ENCODE measurements at regions not wholly inside any gene's neighbourhood (a gene's known extent, or its start where the extent isn't known, plus 50 kb on each side); places are given as distances from the start of the nearest gene placed in this dataset.
"Not testable (repeated sequence)": the region's sequence is repeated elsewhere in the genome, so short reads cannot be mapped to it uniquely, and the experiment has no call there.

DNA sequence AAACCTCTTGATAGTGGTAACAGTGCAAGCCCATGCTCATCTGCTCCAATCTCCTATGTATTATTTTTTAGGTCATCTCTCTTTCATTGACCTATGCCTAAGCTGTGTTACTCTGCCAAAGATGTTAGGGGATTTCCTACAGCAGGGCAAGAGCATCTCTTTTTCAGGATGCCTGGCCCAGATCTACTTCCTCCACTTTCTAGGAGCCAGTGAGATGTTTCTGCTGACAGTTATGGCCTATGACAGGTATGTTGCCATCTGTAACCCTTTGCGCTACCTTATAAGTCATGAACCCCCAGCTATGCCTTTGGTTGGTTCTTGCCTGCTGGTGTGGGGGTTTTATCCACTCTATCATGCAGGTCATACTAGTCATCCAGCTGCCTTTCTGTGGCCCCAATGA, 168.9 kb upstream of the POTEB3 start:
- H3K18ac ChIP-seq (ENCODE audit: insufficient read length, low read depth, low read length); H3K79me2 ChIP-seq (ENCODE audit: insufficient read depth, low read length); H3K9me3 ChIP-seq (ENCODE audit: control insufficient read depth, low read depth, low read length); H3K23me2 ChIP-seq (ENCODE audit: insufficient read length, low read depth, low read length, poor library complexity, severe bottlenecking); H3K56ac ChIP-seq (ENCODE audit: insufficient read length, low read depth, low read length); H2AK5ac ChIP-seq (ENCODE audit: insufficient read length, low read length); H3K27me3 ChIP-seq (ENCODE audit: insufficient read depth, low read length); H4K91ac ChIP-seq (ENCODE audit: insufficient read length, low read depth, low read length); H3K14ac ChIP-seq (ENCODE audit: insufficient read depth, low read length); H3K4me3 Mint-ChIP-seq; H2BK120ac ChIP-seq (ENCODE audit: low read depth, low read length, poor library complexity, severe bottlenecking); H2BK20ac ChIP-seq (ENCODE audit: low read depth, low read length, poor library complexity, severe bottlenecking); DNase-seq; H4K5ac ChIP-seq (ENCODE audit: insufficient read length, low read depth, low read length); H2BK5ac ChIP-seq (ENCODE audit: insufficient read length, low read length); H3K23ac ChIP-seq (ENCODE audit: insufficient read length, low read depth, low read length); H2AFZ ChIP-seq (ENCODE audit: low read length); H3K27ac ChIP-seq (ENCODE audit: insufficient read length, low read depth, low read length); H3K4ac ChIP-seq (ENCODE audit: low read depth, low read length); H3K9ac ChIP-seq (ENCODE audit: extremely low read depth, insufficient read length, low read length); H2BK15ac ChIP-seq (ENCODE audit: low read depth, low read length); H3K4me1 ChIP-seq (ENCODE audit: insufficient read depth, low read length); H4K8ac ChIP-seq (replicated peaks; ENCODE audit: insufficient read length, low read depth, low read length); H4K20me1 ChIP-seq (ENCODE audit: control insufficient read depth, insufficient read depth, insufficient read length); H3K36me3 Mint-ChIP-seq (ENCODE audit: insufficient read depth in 1 of 3, low read depth in 3 of 3); H3K27me3 Mint-ChIP-seq (ENCODE audit: low read depth); H3K4me2 ChIP-seq (ENCODE audit: insufficient read depth, insufficient read length, low read length); H2BK12ac ChIP-seq (ENCODE audit: insufficient read length, low read depth, low read length); H3K27ac Mint-ChIP-seq; H3K4me1 Mint-ChIP-seq; H3K79me1 ChIP-seq (ENCODE audit: insufficient read depth, low read depth, low read length, poor library complexity, severe bottlenecking); H3T11ph ChIP-seq (ENCODE audit: low read length): not testable (repeated sequence)
- peaks cover 9 to 10% of the 10 kb centered on the region in 2 experiments for H3K9me3 Mint-ChIP-seq
- WGBS (ENCODE audit: extremely low coverage, insufficient read length, low lambda C conversion rate): no CpG with 5 or more reads among the region's 1 CpG

DNA sequence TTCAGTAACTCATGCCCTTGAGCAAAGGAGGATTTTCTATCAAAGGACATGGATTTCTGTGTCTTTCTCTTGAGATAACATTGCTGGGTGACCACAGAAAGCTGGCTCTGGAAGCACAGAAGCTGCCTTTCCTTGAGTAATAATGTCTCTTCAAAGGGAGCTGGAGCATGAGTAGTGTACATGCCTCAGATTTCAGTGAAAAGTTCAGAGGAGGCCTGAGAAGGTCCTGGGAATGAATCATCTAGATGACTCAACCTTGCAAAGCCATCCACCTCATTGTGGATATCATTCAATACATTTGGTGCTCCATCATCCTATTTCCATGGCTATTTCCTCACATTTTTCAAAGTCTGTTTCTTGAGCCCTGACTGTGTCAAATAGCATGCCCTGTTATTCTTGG, 125.1 kb upstream of the POTEB3 start:
- H3K56ac ChIP-seq (ENCODE audit: insufficient read length, low read depth, low read length); H2BK120ac ChIP-seq (ENCODE audit: low read depth, low read length, poor library complexity, severe bottlenecking); H3K9ac ChIP-seq (ENCODE audit: extremely low read depth, insufficient read length, low read length); H3K4ac ChIP-seq (ENCODE audit: low read depth, low read length); H3K27me3 Mint-ChIP-seq (ENCODE audit: low read depth); DNase-seq; H3K14ac ChIP-seq (ENCODE audit: insufficient read depth, low read length); H3K27ac ChIP-seq (ENCODE audit: insufficient read length, low read depth, low read length); H4K8ac ChIP-seq (replicated peaks; ENCODE audit: insufficient read length, low read depth, low read length); H4K5ac ChIP-seq (ENCODE audit: insufficient read length, low read depth, low read length); H2BK5ac ChIP-seq (ENCODE audit: insufficient read length, low read length); H2AK5ac ChIP-seq (ENCODE audit: insufficient read length, low read length); H3K27ac Mint-ChIP-seq; H3K23me2 ChIP-seq (ENCODE audit: insufficient read length, low read depth, low read length, poor library complexity, severe bottlenecking); H4K20me1 ChIP-seq (ENCODE audit: control insufficient read depth, insufficient read depth, insufficient read length); H2BK20ac ChIP-seq (ENCODE audit: low read depth, low read length, poor library complexity, severe bottlenecking); H3T11ph ChIP-seq (ENCODE audit: low read length); H3K4me1 Mint-ChIP-seq; H3K36me3 Mint-ChIP-seq (ENCODE audit: insufficient read depth in 1 of 3, low read depth in 3 of 3); H3K4me3 Mint-ChIP-seq; H3K23ac ChIP-seq (ENCODE audit: insufficient read length, low read depth, low read length); H2AFZ ChIP-seq (ENCODE audit: low read length); H3K79me1 ChIP-seq (ENCODE audit: insufficient read depth, low read depth, low read length, poor library complexity, severe bottlenecking); H3K18ac ChIP-seq (ENCODE audit: insufficient read length, low read depth, low read length); H3K79me2 ChIP-seq (ENCODE audit: insufficient read depth, low read length); H4K91ac ChIP-seq (ENCODE audit: insufficient read length, low read depth, low read length); H2BK12ac ChIP-seq (ENCODE audit: insufficient read length, low read depth, low read length); H3K4me1 ChIP-seq (ENCODE audit: insufficient read depth, low read length); H3K9me3 Mint-ChIP-seq; H3K9me3 ChIP-seq (ENCODE audit: control insufficient read depth, low read depth, low read length); H3K4me2 ChIP-seq (ENCODE audit: insufficient read depth, insufficient read length, low read length); H2BK15ac ChIP-seq (ENCODE audit: low read depth, low read length); H3K27me3 ChIP-seq (ENCODE audit: insufficient read depth, low read length): not testable (repeated sequence)

DNA sequence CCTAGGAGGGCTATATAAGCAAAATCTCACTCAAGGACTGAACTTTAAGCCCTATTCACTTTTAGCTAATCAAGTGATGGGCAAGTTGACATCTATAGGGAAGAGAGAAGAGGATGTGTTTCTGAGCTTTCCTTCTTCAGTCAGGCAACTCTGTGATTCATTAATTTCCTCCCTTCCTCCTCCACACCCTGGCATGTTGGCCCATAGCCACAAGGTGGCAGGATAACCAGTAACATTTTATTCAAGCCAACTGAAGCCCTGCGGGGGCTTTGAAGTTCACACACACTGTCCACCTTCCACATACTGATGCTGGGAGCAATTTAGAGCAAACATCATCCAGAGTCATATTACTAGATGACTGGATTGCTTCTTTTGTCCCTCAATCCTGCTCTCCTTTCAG, 111.5 kb upstream of the POTEB3 start:
- H2BK15ac ChIP-seq (ENCODE audit: low read depth, low read length); H3K4me3 Mint-ChIP-seq; H3K9ac ChIP-seq (ENCODE audit: extremely low read depth, insufficient read length, low read length); H4K91ac ChIP-seq (ENCODE audit: insufficient read length, low read depth, low read length); H2AFZ ChIP-seq (ENCODE audit: low read length); H3K4me2 ChIP-seq (ENCODE audit: insufficient read depth, insufficient read length, low read length); H3K4me1 Mint-ChIP-seq; H2BK20ac ChIP-seq (ENCODE audit: low read depth, low read length, poor library complexity, severe bottlenecking); H4K20me1 ChIP-seq (ENCODE audit: control insufficient read depth, insufficient read depth, insufficient read length); H3K36me3 Mint-ChIP-seq (ENCODE audit: insufficient read depth in 1 of 3, low read depth in 3 of 3); H3K23ac ChIP-seq (ENCODE audit: insufficient read length, low read depth, low read length); H3K27ac ChIP-seq (ENCODE audit: insufficient read length, low read depth, low read length); H4K8ac ChIP-seq (replicated peaks; ENCODE audit: insufficient read length, low read depth, low read length); DNase-seq; H3K14ac ChIP-seq (ENCODE audit: insufficient read depth, low read length); H3K79me1 ChIP-seq (ENCODE audit: insufficient read depth, low read depth, low read length, poor library complexity, severe bottlenecking); H2BK120ac ChIP-seq (ENCODE audit: low read depth, low read length, poor library complexity, severe bottlenecking); H2BK12ac ChIP-seq (ENCODE audit: insufficient read length, low read depth, low read length); H2AK5ac ChIP-seq (ENCODE audit: insufficient read length, low read length); H3K56ac ChIP-seq (ENCODE audit: insufficient read length, low read depth, low read length); H2BK5ac ChIP-seq (ENCODE audit: insufficient read length, low read length); H3K9me3 ChIP-seq (ENCODE audit: control insufficient read depth, low read depth, low read length); H3K23me2 ChIP-seq (ENCODE audit: insufficient read length, low read depth, low read length, poor library complexity, severe bottlenecking); H3K79me2 ChIP-seq (ENCODE audit: insufficient read depth, low read length); H3K27ac Mint-ChIP-seq; H3K9me3 Mint-ChIP-seq; H3K27me3 ChIP-seq (ENCODE audit: insufficient read depth, low read length); H4K5ac ChIP-seq (ENCODE audit: insufficient read length, low read depth, low read length); H3K18ac ChIP-seq (ENCODE audit: insufficient read length, low read depth, low read length); H3K27me3 Mint-ChIP-seq (ENCODE audit: low read depth); H3K4ac ChIP-seq (ENCODE audit: low read depth, low read length); H3K4me1 ChIP-seq (ENCODE audit: insufficient read depth, low read length); H3T11ph ChIP-seq (ENCODE audit: low read length): not testable (repeated sequence)
- WGBS (ENCODE audit: extremely low coverage, insufficient read length, low lambda C conversion rate): no CpG with 5 or more reads among the region's 1 CpG

All from H9 (cell line).